Heart left ventricle (tissue), 13 donors: ENCODE measurements at regions not wholly inside any gene's neighbourhood (a gene's known extent, or its start where the extent isn't known, plus 50 kb on each side); places are given as distances from the start of the nearest gene placed in this dataset.

Source experiments
- POLR2A ChIP-seq, 2 donors: fragments of 450-650 bp; IDR thresholded peaks; one replicate each; pipeline ENCODE4 v1.6.1; 2017; ENCODE audit warnings: antibody characterized with exemption in 2 of 2, mild to moderate bottlenecking in 2 of 2, moderate library complexity in 2 of 2
- TF ChIP-seq, protein P1 (sequence below), 12 donors: fragments of 200-600 bp; sonication (generic) in 4 of 12; IDR thresholded peaks; one replicate each; pipeline versions ENCODE4 v1.5.0 to v1.8.0; 2018 to 2022; ENCODE audit warnings: antibody characterized with exemption in 12 of 12, mild to moderate bottlenecking in 5 of 12
- donor health status: ischemic (EF 13 %, LVEDD 7.1; RV severe dilation, severe dysfunction).
- donor health status: DM: no; HTN: yes; CAD: no.
- donor health status: DM: no; HTN: no; CAD: no.
- donor health status: ischemic (EF 25% LVEDD 6.9; RV normal size, moderate dysfunction).
- donor health status: ischemic (EF 25% LVEDD 5.7; RV mildly dilated, moderate dysfunction).
- donor health status: ischemic (EF 35%, LVEDD 5.7; RV mildly dilated, moderate dysfunction).
- donor health status: nonischemic (EF 11% LVEDD 7.7; RV severe dilation, severe dysfunction).
- donor health status: DM: yes; HTN: yes; CAD: no.
- donor health status: PGD.
- donor health status: ischemic (EF 29% LVEDD 5.4; RV normal size, mild dysfunction).
- donor health status: nonischemic (EF 23%, LVEDD 6.1; RV moderate dilation, normal function).

DNA sequence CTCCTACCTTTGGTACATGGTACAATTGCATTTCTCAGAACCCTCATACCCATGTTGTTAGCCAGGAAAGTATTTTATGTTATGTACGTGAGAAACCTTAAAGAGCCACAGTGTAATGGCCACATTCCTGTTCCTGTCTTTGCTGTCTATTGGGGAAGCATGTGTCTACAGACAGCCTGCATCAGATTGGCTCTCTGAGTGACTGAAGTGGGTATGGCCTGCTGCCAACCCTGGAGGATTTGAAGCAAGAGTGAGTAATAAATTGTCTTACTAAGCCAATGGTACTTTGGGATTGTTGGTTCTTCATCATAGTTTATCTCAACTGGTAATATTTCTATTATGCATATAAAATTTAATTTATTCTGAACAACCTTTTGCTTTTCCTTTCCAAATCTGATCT is 574.1 kb downstream of the LMO7 start:
- TF ChIP-seq, protein P1, sequence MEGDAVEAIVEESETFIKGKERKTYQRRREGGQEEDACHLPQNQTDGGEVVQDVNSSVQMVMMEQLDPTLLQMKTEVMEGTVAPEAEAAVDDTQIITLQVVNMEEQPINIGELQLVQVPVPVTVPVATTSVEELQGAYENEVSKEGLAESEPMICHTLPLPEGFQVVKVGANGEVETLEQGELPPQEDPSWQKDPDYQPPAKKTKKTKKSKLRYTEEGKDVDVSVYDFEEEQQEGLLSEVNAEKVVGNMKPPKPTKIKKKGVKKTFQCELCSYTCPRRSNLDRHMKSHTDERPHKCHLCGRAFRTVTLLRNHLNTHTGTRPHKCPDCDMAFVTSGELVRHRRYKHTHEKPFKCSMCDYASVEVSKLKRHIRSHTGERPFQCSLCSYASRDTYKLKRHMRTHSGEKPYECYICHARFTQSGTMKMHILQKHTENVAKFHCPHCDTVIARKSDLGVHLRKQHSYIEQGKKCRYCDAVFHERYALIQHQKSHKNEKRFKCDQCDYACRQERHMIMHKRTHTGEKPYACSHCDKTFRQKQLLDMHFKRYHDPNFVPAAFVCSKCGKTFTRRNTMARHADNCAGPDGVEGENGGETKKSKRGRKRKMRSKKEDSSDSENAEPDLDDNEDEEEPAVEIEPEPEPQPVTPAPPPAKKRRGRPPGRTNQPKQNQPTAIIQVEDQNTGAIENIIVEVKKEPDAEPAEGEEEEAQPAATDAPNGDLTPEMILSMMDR (IDR thresholded peaks at IDR 0.05) = no peak
- TF ChIP-seq POLR2A (IDR thresholded peaks at IDR 0.05) = no peak
